GM12878 (cell line): ENCODE measurements at regions not wholly inside any gene's neighbourhood (a gene's known extent, or its start where the extent isn't known, plus 50 kb on each side); places are given as distances from the start of the nearest gene placed in this dataset.

Source experiments
- ATAC-seq: fragments of 200-7000 bp; cut with Tn5 transposase; 3 replicates; pipeline ENCODE4 v1.9.1; 2020; ENCODE audit warnings: mild to moderate bottlenecking, moderate library complexity
- BruUV-seq: library from RNA; stranded (reverse); fragments of 400-500 nt; replicated peaks from 2 replicates; lab custom pipeline; 2021; lab: Mats Ljungman, UMichigan
- CTCF ChIA-PET: fragments of 300-600 bp; sonication (Branson Sonifier 250); formaldehyde crosslinking; extraction: SDS; loops from one replicate; lab custom pipeline; 2021; ENCODE audit warnings: inconsistent platforms; lab: Yijun Ruan, JAX
- POLR2A ChIA-PET: fragments of 350-600 bp; formaldehyde crosslinking; extraction: SDS; loops from one replicate; lab custom pipeline; 2021; ENCODE audit warnings: inconsistent platforms; lab: Charles Lee
- RAD21 ChIA-PET: fragments of 300-600 bp; sonication (Branson Sonifier 250); formaldehyde crosslinking; loops from one replicate; lab custom pipeline; 2023; ENCODE audit warnings: antibody characterized with exemption; ENCODE audit not compliant: unreplicated experiment; lab: Charles Lee
- SMC1A ChIA-PET: fragments of 300-600 bp; sonication (Branson Sonifier 250); formaldehyde crosslinking; loops from one replicate; lab custom pipeline; 2023; ENCODE audit not compliant: unreplicated experiment, uncharacterized antibody; lab: Charles Lee
- DNase-seq: peaks from one replicate; pipeline ENCODE4 v3.0.0-alpha.2; 2011; ENCODE audit warnings: low read depth, low spot score
- FAIRE-seq: peaks from 3 replicates; lab custom pipeline; 2011; peaks lifted over from hg19 to GRCh38; lab: Jason Lieb, UNC
- H2AFZ ChIP-seq: 2 replicates; pipeline ENCODE4 v1.6.0; 2011; ENCODE audit warnings: low read depth, low read length, control low read depth; ENCODE audit not compliant: control insufficient read depth
- H3K27ac ChIP-seq: 2 replicates; pipeline ENCODE4 v1.5.1; 2011; ENCODE audit warnings: control low read depth; ENCODE audit not compliant: control insufficient read depth, insufficient read depth
- H3K27me3 ChIP-seq, 2 experiments: replicated peaks in 1 of 2; 2 replicates each; pipeline versions ENCODE4 v1.6.0 to v1.6.1; 2011; ENCODE audit warnings: low read length in 1 of 2; ENCODE audit not compliant: control insufficient read depth in 2 of 2, insufficient read depth in 2 of 2
- H3K36me3 ChIP-seq, 2 experiments: 2 replicates each; pipeline ENCODE4 v1.5.1; 2011; ENCODE audit warnings: low read length in 1 of 2; ENCODE audit not compliant: control insufficient read depth in 2 of 2, insufficient read depth in 2 of 2
- H3K4me1 ChIP-seq: 2 replicates; pipeline ENCODE4 v1.6.1; 2011; ENCODE audit warnings: mild to moderate bottlenecking, low read length, moderate library complexity, mixed read lengths; ENCODE audit not compliant: control insufficient read depth, insufficient read depth
- H3K4me2 ChIP-seq: 2 replicates; pipeline ENCODE4 v1.6.0; 2011; ENCODE audit warnings: control low read depth; ENCODE audit not compliant: control insufficient read depth, insufficient read depth
- H3K4me3 ChIP-seq: fragments of 200-600 bp; sonication (generic); 2 replicates; pipeline ENCODE4 v1.5.1; 2016
- H3K79me2 ChIP-seq: 2 replicates; pipeline ENCODE4 v1.6.0; 2011; ENCODE audit warnings: low read length; ENCODE audit not compliant: control insufficient read depth, insufficient read depth
- H3K9ac ChIP-seq: 2 replicates; pipeline ENCODE4 v1.8.0; 2011; ENCODE audit warnings: low read length, control low read depth, mixed read lengths; ENCODE audit not compliant: control insufficient read depth, insufficient read depth
- H3K9me3 ChIP-seq: replicated peaks from 3 replicates; pipeline ENCODE4 v1.5.1; 2011; ENCODE audit warnings: mild to moderate bottlenecking, low read length; ENCODE audit not compliant: control insufficient read depth, insufficient read depth
- H4K20me1 ChIP-seq: 2 replicates; pipeline ENCODE4 v1.6.0; 2011; ENCODE audit not compliant: control insufficient read depth, insufficient read depth
- BCL11A ChIP-seq: IDR thresholded peaks from 2 replicates; pipeline ENCODE4 v1.6.1; 2011; ENCODE audit warnings: low read depth, low read length
- CHD1 ChIP-seq: IDR thresholded peaks from 2 replicates; pipeline ENCODE4 v1.6.1; 2012; ENCODE audit warnings: low read depth, low read length, improper control_type of control experiment
- CREM ChIP-seq: IDR thresholded peaks from 2 replicates; pipeline ENCODE4 v1.6.1; 2014; ENCODE audit warnings: antibody characterized with exemption, low read depth
- KAT2A ChIP-seq: conservative IDR thresholded peaks from 2 replicates; pipeline ENCODE4 v1.6.1; 2011; ENCODE audit warnings: low read depth, low read length; ENCODE audit not compliant: control insufficient read depth
- KDM1A ChIP-seq: fragments of 200-600 bp; sonication (generic); IDR thresholded peaks from 2 replicates; pipeline ENCODE4 v1.6.1; 2016; ENCODE audit warnings: borderline replicate concordance
- NFYB ChIP-seq: IDR thresholded peaks from 2 replicates; pipeline ENCODE4 v1.6.1; 2011; ENCODE audit warnings: low read depth, mild to moderate bottlenecking, low read length, improper control_type of control experiment, moderate library complexity; ENCODE audit not compliant: insufficient read depth
- REST ChIP-seq: IDR thresholded peaks from 2 replicates; pipeline ENCODE4 v1.6.1; 2012; ENCODE audit warnings: mild to moderate bottlenecking, low read depth, low read length
- SMARCA5 ChIP-seq: fragments of 450-650 bp; IDR thresholded peaks from 2 replicates; pipeline ENCODE4 v1.6.1; 2017; ENCODE audit warnings: mild to moderate bottlenecking
- WRNIP1 ChIP-seq: IDR thresholded peaks from 2 replicates; pipeline ENCODE4 v1.6.1; 2011; ENCODE audit warnings: low read depth, low read length, improper control_type of control experiment, borderline replicate concordance
- ZNF24 ChIP-seq: fragments of 450-650 bp; IDR thresholded peaks from 2 replicates; pipeline ENCODE4 v1.6.1; 2017; ENCODE audit warnings: antibody characterized with exemption, mild to moderate bottlenecking
- WGBS: methylation state at CpG from one replicate; pipeline ENCODE4 v1.1.6; 2016; ENCODE audit warnings: low lambda C conversion rate; ENCODE audit not compliant: insufficient replicate concordance, insufficient coverage; ENCODE audit errors: missing lambda C conversion rate; 5-methylcytosine and 5-hydroxymethylcytosine counted together
- in situ Hi-C: fragments of 300-500 bp; cut with MboI; formaldehyde crosslinking; loops from 9 replicates; pipeline ENCODE4 v1.14.3; 2018; ENCODE audit warnings: mixed read lengths
- intact Hi-C: fragments of 100-400 bp; cut with micrococcal nuclease; formaldehyde crosslinking; loops from one replicate; pipeline ENCODE4 v1.14.2; 2022; ENCODE audit not compliant: unreplicated experiment
- TF ChIP-seq, protein P1 (sequence below): IDR thresholded peaks from 2 replicates; pipeline ENCODE4 v1.6.1; 2012; ENCODE audit warnings: low read depth, low read length, improper control_type of control experiment
- TF ChIP-seq, protein P2 (sequence below): IDR thresholded peaks from 2 replicates; pipeline ENCODE4 v1.6.1; 2012; ENCODE audit warnings: low read depth, low read length, improper control_type of control experiment
- TF ChIP-seq, protein P3 (sequence below): IDR thresholded peaks from 2 replicates; pipeline ENCODE4 v1.6.1; 2011; ENCODE audit warnings: borderline replicate concordance, low read depth, mild to moderate bottlenecking, moderate library complexity, mixed read lengths, low read length; ENCODE audit not compliant: insufficient read depth; ENCODE audit errors: extremely low read length

- CTCF ChIA-PET: interaction anchor here (0.5 kb wide), 1 partner anchor 73 kb away, joined by 4 read pairs; no protein-coding TSS in a partner anchor
- no peaks in the 10 kb centered on the region for H3K4me1 ChIP-seq
- RAD21 ChIA-PET: no interaction called here
- H3K9ac ChIP-seq: no peak overlapping the region
- H3K9me3 ChIP-seq: no peaks in the 10 kb centered on the region
- no peak overlapping the region for H3K4me2 ChIP-seq
- SMC1A ChIA-PET: no interaction called here
- TF ChIP-seq KAT2A: no peak
- TF ChIP-seq CHD1: no peak
- TF ChIP-seq, protein P1, sequence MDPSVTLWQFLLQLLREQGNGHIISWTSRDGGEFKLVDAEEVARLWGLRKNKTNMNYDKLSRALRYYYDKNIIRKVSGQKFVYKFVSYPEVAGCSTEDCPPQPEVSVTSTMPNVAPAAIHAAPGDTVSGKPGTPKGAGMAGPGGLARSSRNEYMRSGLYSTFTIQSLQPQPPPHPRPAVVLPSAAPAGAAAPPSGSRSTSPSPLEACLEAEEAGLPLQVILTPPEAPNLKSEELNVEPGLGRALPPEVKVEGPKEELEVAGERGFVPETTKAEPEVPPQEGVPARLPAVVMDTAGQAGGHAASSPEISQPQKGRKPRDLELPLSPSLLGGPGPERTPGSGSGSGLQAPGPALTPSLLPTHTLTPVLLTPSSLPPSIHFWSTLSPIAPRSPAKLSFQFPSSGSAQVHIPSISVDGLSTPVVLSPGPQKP: no peak
- no peak for TF ChIP-seq BCL11A
- TF ChIP-seq, protein P2, sequence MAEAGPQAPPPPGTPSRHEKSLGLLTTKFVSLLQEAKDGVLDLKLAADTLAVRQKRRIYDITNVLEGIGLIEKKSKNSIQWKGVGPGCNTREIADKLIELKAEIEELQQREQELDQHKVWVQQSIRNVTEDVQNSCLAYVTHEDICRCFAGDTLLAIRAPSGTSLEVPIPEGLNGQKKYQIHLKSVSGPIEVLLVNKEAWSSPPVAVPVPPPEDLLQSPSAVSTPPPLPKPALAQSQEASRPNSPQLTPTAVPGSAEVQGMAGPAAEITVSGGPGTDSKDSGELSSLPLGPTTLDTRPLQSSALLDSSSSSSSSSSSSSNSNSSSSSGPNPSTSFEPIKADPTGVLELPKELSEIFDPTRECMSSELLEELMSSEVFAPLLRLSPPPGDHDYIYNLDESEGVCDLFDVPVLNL: no peak
- TF ChIP-seq KDM1A: no peak
- no peak for TF ChIP-seq ZNF24
- no peak for TF ChIP-seq REST
- TF ChIP-seq, protein P3, sequence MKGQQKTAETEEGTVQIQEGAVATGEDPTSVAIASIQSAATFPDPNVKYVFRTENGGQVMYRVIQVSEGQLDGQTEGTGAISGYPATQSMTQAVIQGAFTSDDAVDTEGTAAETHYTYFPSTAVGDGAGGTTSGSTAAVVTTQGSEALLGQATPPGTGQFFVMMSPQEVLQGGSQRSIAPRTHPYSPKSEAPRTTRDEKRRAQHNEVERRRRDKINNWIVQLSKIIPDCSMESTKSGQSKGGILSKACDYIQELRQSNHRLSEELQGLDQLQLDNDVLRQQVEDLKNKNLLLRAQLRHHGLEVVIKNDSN: no peak
- TF ChIP-seq WRNIP1: no peak
- no peak for TF ChIP-seq SMARCA5
- no peak for TF ChIP-seq CREM
- TF ChIP-seq NFYB: no peak
- no peaks in the 10 kb centered on the region for H3K79me2 ChIP-seq
- H3K27ac ChIP-seq: no peak overlapping the region
- no peak for FAIRE-seq
- no TSS peak for BruUV-seq
- H3K4me3 ChIP-seq: no peak overlapping the region
- no peak for ATAC-seq
- intact Hi-C loops (no loop called here), in situ Hi-C loops (no loop called here)
- no peaks in the 10 kb centered on the region for H4K20me1 ChIP-seq
- POLR2A ChIA-PET: no interaction called here
- H2AFZ ChIP-seq: no peak overlapping the region
- no peaks in the 10 kb centered on the region for H3K27me3 ChIP-seq
- 0% methylated on average over 1 of the region's 1 CpG for WGBS
- no peak for DNase-seq
- no peaks in the 10 kb centered on the region for H3K36me3 ChIP-seq
These were observed 119.2 kb downstream of the ZNF622 start for GRCh38 chr5:16346380-16346779.
